ENCODE measurements at regions not wholly inside any gene's neighbourhood (a gene's known extent, or its start where the extent isn't known, plus 50 kb on each side); places are given as distances from the start of the nearest gene placed in this dataset.

DNA sequence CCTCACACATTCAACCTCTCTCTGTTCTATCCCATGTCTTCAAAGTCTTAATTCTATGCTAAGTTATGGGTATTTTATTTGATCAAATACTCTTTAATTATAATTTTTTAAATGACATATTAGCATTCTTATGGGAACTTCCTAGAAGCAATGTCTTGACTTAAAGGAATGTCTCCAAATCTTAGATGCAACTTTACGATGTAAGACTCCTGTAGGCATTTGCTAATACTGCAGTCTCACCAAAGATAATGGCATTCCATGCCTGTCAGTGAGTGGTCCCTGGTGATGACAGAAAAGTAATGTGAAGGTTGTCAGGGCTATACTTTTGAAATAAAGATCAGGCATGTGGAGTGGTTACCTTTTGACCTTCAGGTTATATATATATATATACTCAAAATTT lies 1654.2 kb upstream of the WWC1 start:
- TF ChIP-seq CTCF (IDR thresholded peaks at IDR 0.05; ENCODE audit: low read depth, low read length, missing input control) = no peak
- TF ChIP-seq SP1 (IDR thresholded peaks at IDR 0.05) = no peak
- TF ChIP-seq REST (IDR thresholded peaks at IDR 0.05) = no peak
- TF ChIP-seq GABPA (IDR thresholded peaks at IDR 0.05 in 1 of 2, conservative IDR thresholded peaks at IDR 0.05 in 1 of 2) = no peak
- no peak for TF ChIP-seq EGR1 (IDR thresholded peaks at IDR 0.05; ENCODE audit: low read depth in 2 of 2)
- TF ChIP-seq NR2F2 (IDR thresholded peaks at IDR 0.05) = no peak
- TF ChIP-seq YY1 (IDR thresholded peaks at IDR 0.05) = no peak
- TF ChIP-seq ATF3 (IDR thresholded peaks at IDR 0.05) = no peak
- TF ChIP-seq, protein P1, sequence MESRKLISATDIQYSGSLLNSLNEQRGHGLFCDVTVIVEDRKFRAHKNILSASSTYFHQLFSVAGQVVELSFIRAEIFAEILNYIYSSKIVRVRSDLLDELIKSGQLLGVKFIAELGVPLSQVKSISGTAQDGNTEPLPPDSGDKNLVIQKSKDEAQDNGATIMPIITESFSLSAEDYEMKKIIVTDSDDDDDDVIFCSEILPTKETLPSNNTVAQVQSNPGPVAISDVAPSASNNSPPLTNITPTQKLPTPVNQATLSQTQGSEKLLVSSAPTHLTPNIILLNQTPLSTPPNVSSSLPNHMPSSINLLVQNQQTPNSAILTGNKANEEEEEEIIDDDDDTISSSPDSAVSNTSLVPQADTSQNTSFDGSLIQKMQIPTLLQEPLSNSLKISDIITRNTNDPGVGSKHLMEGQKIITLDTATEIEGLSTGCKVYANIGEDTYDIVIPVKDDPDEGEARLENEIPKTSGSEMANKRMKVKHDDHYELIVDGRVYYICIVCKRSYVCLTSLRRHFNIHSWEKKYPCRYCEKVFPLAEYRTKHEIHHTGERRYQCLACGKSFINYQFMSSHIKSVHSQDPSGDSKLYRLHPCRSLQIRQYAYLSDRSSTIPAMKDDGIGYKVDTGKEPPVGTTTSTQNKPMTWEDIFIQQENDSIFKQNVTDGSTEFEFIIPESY (IDR thresholded peaks at IDR 0.05) = no peak
- TF ChIP-seq TAF1 (conservative IDR thresholded peaks at IDR 0.05) = no peak
- TF ChIP-seq, protein P2, sequence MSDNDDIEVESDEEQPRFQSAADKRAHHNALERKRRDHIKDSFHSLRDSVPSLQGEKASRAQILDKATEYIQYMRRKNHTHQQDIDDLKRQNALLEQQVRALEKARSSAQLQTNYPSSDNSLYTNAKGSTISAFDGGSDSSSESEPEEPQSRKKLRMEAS (IDR thresholded peaks at IDR 0.05) = no peak
- no peak for TF ChIP-seq RAD21 (IDR thresholded peaks at IDR 0.05)
- TF ChIP-seq RXRA (IDR thresholded peaks at IDR 0.05) = no peak
- TF ChIP-seq HNF4G (IDR thresholded peaks at IDR 0.05) = no peak

Measured in liver (tissue), 3 donors.